ENCODE measurements at regions not wholly inside any gene's neighbourhood (a gene's known extent, or its start where the extent isn't known, plus 50 kb on each side); places are given as distances from the start of the nearest gene placed in this dataset.

- TF ChIP-seq POLR2AphosphoS5 (IDR thresholded peaks at IDR 0.05) (no peak), CTCF (IDR thresholded peaks at IDR 0.05) (no peak)
Measured at GRCh38 chr18:10401930-10402329, 52.5 kb upstream of the APCDD1 start.

All from breast epithelium (tissue), 3 donors.